IMR-90 (cell line): ENCODE measurements at regions not wholly inside any gene's neighbourhood (a gene's known extent, or its start where the extent isn't known, plus 50 kb on each side); places are given as distances from the start of the nearest gene placed in this dataset.

Experiments used
- ATAC-seq: fragments of 200-7000 bp; cut with Tn5 transposase; 2 replicates; pipeline ENCODE4 v1.9.1; 2020; ENCODE audit warnings: low read depth, mild to moderate bottlenecking, moderate library complexity
- BruUV-seq: library from RNA; stranded (reverse); fragments of 400-500 nt; replicated peaks from 2 replicates; lab custom pipeline; 2021; lab: Mats Ljungman, UMichigan
- CTCF ChIA-PET: fragments of 300-600 bp; formaldehyde crosslinking; extraction: SDS; loops from one replicate; lab custom pipeline; 2021; ENCODE audit warnings: antibody characterized with exemption; lab: Yijun Ruan, JAX
- POLR2A ChIA-PET: fragments of 300-600 bp; sonication (Branson Sonifier 250); formaldehyde crosslinking; loops from one replicate; lab custom pipeline; 2022; ENCODE audit warnings: antibody characterized with exemption; ENCODE audit not compliant: unreplicated experiment; lab: Charles Lee
- DNase-seq: peaks from one replicate; pipeline ENCODE4 v3.0.0; 2013
- H2AFZ ChIP-seq: replicated peaks from 2 replicates; pipeline ENCODE3; 2013; ENCODE audit warnings: low read length, mild to moderate bottlenecking; ENCODE audit not compliant: poor library complexity
- H2AK5ac ChIP-seq: 2 replicates; pipeline ENCODE4 v1.6.1; 2013; ENCODE audit warnings: low read depth, low read length, inconsistent platforms
- H2AK9ac ChIP-seq: replicated peaks from 2 replicates; pipeline ENCODE3; 2013; ENCODE audit warnings: mild to moderate bottlenecking, low read depth, low read length, moderate library complexity; ENCODE audit not compliant: poor library complexity
- H2BK120ac ChIP-seq: 2 replicates; pipeline ENCODE4 v1.6.1; 2013; ENCODE audit warnings: low read depth, low read length, inconsistent platforms
- H2BK15ac ChIP-seq: 3 replicates; pipeline ENCODE4 v1.6.1; 2013; ENCODE audit warnings: low read depth, low read length, inconsistent platforms
- H2BK20ac ChIP-seq: 2 replicates; pipeline ENCODE4 v1.6.1; 2013; ENCODE audit warnings: low read depth, mild to moderate bottlenecking, inconsistent platforms, low read length, moderate library complexity
- H2BK5ac ChIP-seq: 2 replicates; pipeline ENCODE4 v1.6.1; 2013; ENCODE audit warnings: mild to moderate bottlenecking, low read depth, low read length, inconsistent platforms; ENCODE audit not compliant: poor library complexity, severe bottlenecking
- H3K14ac ChIP-seq: replicated peaks from 2 replicates; pipeline ENCODE4 v1.6.1; 2013; ENCODE audit warnings: low read depth, low read length, inconsistent platforms
- H3K18ac ChIP-seq: 2 replicates; pipeline ENCODE4 v1.6.1; 2013; ENCODE audit warnings: low read depth, low read length, control low read depth
- H3K23ac ChIP-seq: 2 replicates; pipeline ENCODE4 v1.6.1; 2013; ENCODE audit warnings: low read depth, low read length, inconsistent platforms
- H3K27ac ChIP-seq: 2 replicates; pipeline ENCODE4 v1.5.1; 2013; ENCODE audit warnings: mild to moderate bottlenecking, control low read depth, low read length; ENCODE audit not compliant: insufficient read depth
- H3K27me3 ChIP-seq: 2 replicates; pipeline ENCODE4 v1.6.1; 2013; ENCODE audit warnings: low read length; ENCODE audit not compliant: control insufficient read depth, insufficient read depth
- H3K36me3 ChIP-seq: 2 replicates; pipeline ENCODE4 v1.6.1; 2013; ENCODE audit warnings: low read length, mixed read lengths; ENCODE audit not compliant: control insufficient read depth, insufficient read depth
- H3K4ac ChIP-seq: 2 replicates; pipeline ENCODE4 v1.6.1; 2013; ENCODE audit warnings: low read depth, low read length, inconsistent platforms
- H3K4me1 ChIP-seq: 2 replicates; pipeline ENCODE4 v1.6.1; 2013; ENCODE audit warnings: low read length, mixed read lengths; ENCODE audit not compliant: control insufficient read depth, insufficient read depth
- H3K4me2 ChIP-seq: 2 replicates; pipeline ENCODE4 v1.6.1; 2013; ENCODE audit warnings: low read depth, mild to moderate bottlenecking, control low read depth, low read length, moderate library complexity
- H3K4me3 ChIP-seq: 2 replicates; pipeline ENCODE4 v1.5.1; 2013; ENCODE audit warnings: low read depth, mild to moderate bottlenecking, control low read depth, low read length, moderate library complexity; ENCODE audit not compliant: insufficient read depth
- H3K56ac ChIP-seq: 2 replicates; pipeline ENCODE4 v1.6.1; 2013; ENCODE audit warnings: low read length, inconsistent platforms; ENCODE audit not compliant: insufficient read depth; ENCODE audit errors: extremely low read depth
- H3K79me1 ChIP-seq, 2 experiments: 2 replicates each; pipeline ENCODE4 v1.6.1; 2013; ENCODE audit warnings: low read length in 2 of 2, inconsistent platforms in 1 of 2, low read depth in 1 of 2
- H3K9ac ChIP-seq: 2 replicates; pipeline ENCODE4 v1.6.1; 2013; ENCODE audit warnings: low read depth, low read length, control low read depth
- H3K9me1 ChIP-seq: 2 replicates; pipeline ENCODE4 v1.6.1; 2013; ENCODE audit warnings: low read length, inconsistent platforms; ENCODE audit not compliant: insufficient read depth
- H3K9me3 ChIP-seq: 2 replicates; pipeline ENCODE4 v1.6.1; 2013; ENCODE audit warnings: low read length; ENCODE audit not compliant: control insufficient read depth, insufficient read depth
- H4K20me1 ChIP-seq: 2 replicates; pipeline ENCODE4 v1.6.1; 2013; ENCODE audit warnings: low read length, inconsistent platforms; ENCODE audit not compliant: insufficient read depth
- H4K5ac ChIP-seq: 2 replicates; pipeline ENCODE4 v1.6.1; 2013; ENCODE audit warnings: mild to moderate bottlenecking, low read depth, low read length, control low read depth
- H4K8ac ChIP-seq, 2 experiments: 2 replicates each; pipeline ENCODE4 v1.6.1; 2013; ENCODE audit warnings: low read depth in 2 of 2, low read length in 2 of 2, control low read depth in 1 of 2, inconsistent platforms in 1 of 2
- H4K91ac ChIP-seq: 2 replicates; pipeline ENCODE4 v1.6.1; 2013; ENCODE audit warnings: low read depth, low read length, inconsistent platforms; ENCODE audit not compliant: insufficient read depth
- FOS ChIP-seq: fragments of 150-350 bp; IDR thresholded peaks from 2 replicates; pipeline ENCODE4 v1.6.1; 2016; ENCODE audit warnings: low read depth, low read length
- RAD21 ChIP-seq: IDR thresholded peaks from 2 replicates; pipeline ENCODE4 v1.6.1; 2012; ENCODE audit warnings: low read length, improper control_type of control experiment
- RCOR1 ChIP-seq: IDR thresholded peaks from 2 replicates; pipeline ENCODE4 v1.6.1; 2012; ENCODE audit warnings: mild to moderate bottlenecking, low read length, improper control_type of control experiment; ENCODE audit not compliant: insufficient replicate concordance
- SMC3 ChIP-seq: fragments of 150-350 bp; IDR thresholded peaks from 2 replicates; pipeline ENCODE4 v1.6.1; 2016; ENCODE audit warnings: low read depth, mild to moderate bottlenecking, antibody characterized with exemption, low read length, moderate library complexity
- WGBS, 2 experiments: methylation state at CpG; one replicate each; pipeline versions ENCODE4 v1.1.5 to v1.1.7; 2013; ENCODE audit warnings: missing lambda C conversion rate in 2 of 2; ENCODE audit not compliant: insufficient read length in 1 of 2; ENCODE audit errors: extremely low coverage in 2 of 2; 5-methylcytosine and 5-hydroxymethylcytosine counted together
- dilution Hi-C: fragments of 300-500 bp; cut with HindIII; formaldehyde crosslinking; loops from one replicate; pipeline ENCODE4 v1.14.3; 2018; ENCODE audit warnings: low sequenced_read_pairs; ENCODE audit not compliant: unreplicated experiment
- in situ Hi-C: fragments of 300-500 bp; cut with MboI; formaldehyde crosslinking; loops from 3 replicates; pipeline ENCODE4 v1.14.3; 2019; ENCODE audit warnings: low sequenced_read_pairs, inconsistent platforms, mixed read lengths
- intact Hi-C: fragments of 100-400 bp; cut with micrococcal nuclease; formaldehyde crosslinking; loops from 2 replicates; pipeline ENCODE4 v1.10.0; 2022
- TF ChIP-seq, protein P1 (sequence below): fragments of 150-350 bp; IDR thresholded peaks from 2 replicates; pipeline ENCODE4 v1.6.1; 2016; ENCODE audit warnings: low read depth, mild to moderate bottlenecking, low read length, moderate library complexity, borderline replicate concordance
- TF ChIP-seq, protein P2 (sequence below): conservative IDR thresholded peaks from 2 replicates; pipeline ENCODE4 v1.5.1; 2012; ENCODE audit warnings: mild to moderate bottlenecking, low read depth, low read length, improper control_type of control experiment

DNA sequence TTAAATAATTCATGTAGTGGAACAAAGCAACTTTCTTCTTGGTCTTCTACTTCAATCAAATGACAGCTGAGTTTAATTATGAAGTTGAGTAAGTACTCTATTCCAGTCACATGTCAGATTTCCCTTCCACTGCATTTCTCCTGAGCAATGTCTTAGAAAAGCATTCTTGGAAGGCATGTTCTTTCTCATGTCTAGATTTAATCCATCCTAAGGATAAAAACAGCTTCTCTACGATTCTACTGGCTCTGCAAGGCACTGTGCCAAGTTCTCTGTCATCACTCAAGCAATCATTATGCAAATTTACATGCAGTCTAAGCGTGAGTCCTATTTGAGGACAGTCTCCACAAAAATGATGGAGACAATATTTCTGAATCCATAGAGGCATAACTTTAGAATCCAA lies 142.4 kb downstream of the YIPF5 start:
- peaks cover 10% of the 10 kb centered on the region for H3K4me1 ChIP-seq

More for the DNA sequence above, 142.4 kb downstream of the YIPF5 start:
- Histone ChIP-seq H3K56ac (no peak overlapping the region), H3K9ac (no peak overlapping the region), H4K8ac (peak overlapping the region in 1 of 2 experiments; percentile 55; a peak in 1 of 4 replicates), H2AK5ac (no peak overlapping the region), H3K36me3 (no peaks in the 10 kb centered on the region), H3K14ac (no peak overlapping the region), H3K4me3 (no peak overlapping the region), H3K27ac (peak overlapping the region; percentile 70; the same call in 1 of the 2 replicates), H4K5ac (peak overlapping the region; percentile 68; the same call in 1 of the 2 replicates), H3K27me3 (no peaks in the 10 kb centered on the region), H3K4ac (no peak overlapping the region), H3K23ac (no peak overlapping the region), H3K9me3 (no peaks in the 10 kb centered on the region), H4K20me1 (no peaks in the 10 kb centered on the region), H2AK9ac (no peak overlapping the region), H2AFZ (no peak overlapping the region), H3K9me1 (no peaks in the 10 kb centered on the region), H2BK5ac (peak overlapping the region; percentile 83), H3K79me1 (no peaks in the 10 kb centered on the region), H2BK120ac (0 out of 2 replicates have a peak overlapping the region, but pooled peaks have one; percentile 26), H3K18ac (peak overlapping the region; percentile 70; the same call in 1 of the 2 replicates), H3K4me2 (peak overlapping the region; percentile 88), H2BK20ac (0 out of 2 replicates have a peak overlapping the region, but pooled peaks have one; percentile 48), H2BK15ac (no peak overlapping the region), H4K91ac (0 out of 2 replicates have a peak overlapping the region, but pooled peaks have one; percentile 11)
- dilution Hi-C loops, result no loop called here
- DNase-seq, result peak; percentile 51
- no TSS peak for BruUV-seq
- CTCF ChIA-PET, result no interaction called here
- WGBS, 2 experiments, result no CpG with 5 or more reads among the region's 2 CpGs
- intact Hi-C loops, result no loop called here
- in situ Hi-C loops, result no loop called here
- TF ChIP-seq SMC3 (no peak), RAD21 (no peak), FOS (no peak), RCOR1 (no peak)
- TF ChIP-seq, protein P1, sequence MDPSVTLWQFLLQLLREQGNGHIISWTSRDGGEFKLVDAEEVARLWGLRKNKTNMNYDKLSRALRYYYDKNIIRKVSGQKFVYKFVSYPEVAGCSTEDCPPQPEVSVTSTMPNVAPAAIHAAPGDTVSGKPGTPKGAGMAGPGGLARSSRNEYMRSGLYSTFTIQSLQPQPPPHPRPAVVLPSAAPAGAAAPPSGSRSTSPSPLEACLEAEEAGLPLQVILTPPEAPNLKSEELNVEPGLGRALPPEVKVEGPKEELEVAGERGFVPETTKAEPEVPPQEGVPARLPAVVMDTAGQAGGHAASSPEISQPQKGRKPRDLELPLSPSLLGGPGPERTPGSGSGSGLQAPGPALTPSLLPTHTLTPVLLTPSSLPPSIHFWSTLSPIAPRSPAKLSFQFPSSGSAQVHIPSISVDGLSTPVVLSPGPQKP, result no peak
- TF ChIP-seq, protein P2, sequence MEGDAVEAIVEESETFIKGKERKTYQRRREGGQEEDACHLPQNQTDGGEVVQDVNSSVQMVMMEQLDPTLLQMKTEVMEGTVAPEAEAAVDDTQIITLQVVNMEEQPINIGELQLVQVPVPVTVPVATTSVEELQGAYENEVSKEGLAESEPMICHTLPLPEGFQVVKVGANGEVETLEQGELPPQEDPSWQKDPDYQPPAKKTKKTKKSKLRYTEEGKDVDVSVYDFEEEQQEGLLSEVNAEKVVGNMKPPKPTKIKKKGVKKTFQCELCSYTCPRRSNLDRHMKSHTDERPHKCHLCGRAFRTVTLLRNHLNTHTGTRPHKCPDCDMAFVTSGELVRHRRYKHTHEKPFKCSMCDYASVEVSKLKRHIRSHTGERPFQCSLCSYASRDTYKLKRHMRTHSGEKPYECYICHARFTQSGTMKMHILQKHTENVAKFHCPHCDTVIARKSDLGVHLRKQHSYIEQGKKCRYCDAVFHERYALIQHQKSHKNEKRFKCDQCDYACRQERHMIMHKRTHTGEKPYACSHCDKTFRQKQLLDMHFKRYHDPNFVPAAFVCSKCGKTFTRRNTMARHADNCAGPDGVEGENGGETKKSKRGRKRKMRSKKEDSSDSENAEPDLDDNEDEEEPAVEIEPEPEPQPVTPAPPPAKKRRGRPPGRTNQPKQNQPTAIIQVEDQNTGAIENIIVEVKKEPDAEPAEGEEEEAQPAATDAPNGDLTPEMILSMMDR, result no peak
- POLR2A ChIA-PET, result no interaction called here
- peak; percentile 10; the same call in 1 of the 2 replicates for ATAC-seq
